ENCODE measurements at regions not wholly inside any gene's neighbourhood (a gene's known extent, or its start where the extent isn't known, plus 50 kb on each side); places are given as distances from the start of the nearest gene placed in this dataset.
"Not testable (repeated sequence)": the region's sequence is repeated elsewhere in the genome, so short reads cannot be mapped to it uniquely, and the experiment has no call there.

DNA sequence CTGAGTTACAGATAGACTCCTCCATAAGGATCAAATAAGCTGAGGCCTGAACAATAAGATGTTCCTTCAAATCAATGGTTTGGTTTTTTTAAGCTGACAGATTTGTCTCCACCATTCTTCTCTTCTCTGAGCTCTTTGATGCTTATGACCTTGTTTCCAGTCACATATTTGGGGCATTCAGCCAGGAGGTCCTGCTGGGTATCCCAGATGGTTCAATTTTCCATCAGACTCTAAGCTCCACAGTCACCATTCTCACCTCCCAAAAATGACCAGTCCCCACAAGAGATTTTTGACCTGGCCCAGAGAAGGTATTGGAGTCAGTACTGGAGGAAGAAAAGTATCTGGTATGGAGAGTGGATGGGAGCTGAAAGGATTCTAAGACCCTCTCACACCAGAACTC is 74.6 kb upstream of the FRMPD3 start:
- Histone ChIP-seq H4K20me1 (replicated peaks; ENCODE audit: control insufficient read depth, insufficient read depth, low read length) (no peaks in the 10 kb centered on the region), H3K4me3 (no peak overlapping the region), H3K4me1 (replicated peaks in 1 of 2; ENCODE audit: control insufficient read depth in 2 of 2, insufficient read depth in 2 of 2, low read length in 2 of 2) (no peaks in the 10 kb centered on the region), H3K4me2 (ENCODE audit: insufficient read depth, low read length) (no peak overlapping the region), H3K9me1 (ENCODE audit: control insufficient read depth, insufficient read depth, low read length) (no peaks in the 10 kb centered on the region), H2AFZ (ENCODE audit: low read depth, low read length) (no peak overlapping the region), H3K27ac (ENCODE audit: extremely low read depth, low read depth, low read length) (no peak overlapping the region), H3K79me2 (ENCODE audit: control insufficient read depth, insufficient read depth, low read length) (no peaks in the 10 kb centered on the region), H3K27me3 (ENCODE audit: control insufficient read depth in 2 of 2, insufficient read depth in 2 of 2, low read length in 2 of 2) (no peaks in the 10 kb centered on the region), H3K36me3 (ENCODE audit: control insufficient read depth, insufficient read depth, low read length) (no peaks in the 10 kb centered on the region), H3K9me3 (replicated peaks; ENCODE audit: control insufficient read depth, insufficient read depth, low read depth, low read length) (no peaks in the 10 kb centered on the region), H3K9ac (ENCODE audit: insufficient read depth in 1 of 2, low read depth in 2 of 2, low read length in 2 of 2) (no peak overlapping the region)
- TF ChIP-seq CUX1 (CRISPR knock-in tag; IDR thresholded peaks at IDR 0.05) = no peak
- TF ChIP-seq C11orf30 (IDR thresholded peaks at IDR 0.05; ENCODE audit: low read depth) = no peak
- TF ChIP-seq HOXB6 (CRISPR knock-in tag; IDR thresholded peaks at IDR 0.05; ENCODE audit: borderline replicate concordance) = no peak
- TF ChIP-seq NCOA6 (IDR thresholded peaks at IDR 0.05) = no peak
- TF ChIP-seq, protein P1, sequence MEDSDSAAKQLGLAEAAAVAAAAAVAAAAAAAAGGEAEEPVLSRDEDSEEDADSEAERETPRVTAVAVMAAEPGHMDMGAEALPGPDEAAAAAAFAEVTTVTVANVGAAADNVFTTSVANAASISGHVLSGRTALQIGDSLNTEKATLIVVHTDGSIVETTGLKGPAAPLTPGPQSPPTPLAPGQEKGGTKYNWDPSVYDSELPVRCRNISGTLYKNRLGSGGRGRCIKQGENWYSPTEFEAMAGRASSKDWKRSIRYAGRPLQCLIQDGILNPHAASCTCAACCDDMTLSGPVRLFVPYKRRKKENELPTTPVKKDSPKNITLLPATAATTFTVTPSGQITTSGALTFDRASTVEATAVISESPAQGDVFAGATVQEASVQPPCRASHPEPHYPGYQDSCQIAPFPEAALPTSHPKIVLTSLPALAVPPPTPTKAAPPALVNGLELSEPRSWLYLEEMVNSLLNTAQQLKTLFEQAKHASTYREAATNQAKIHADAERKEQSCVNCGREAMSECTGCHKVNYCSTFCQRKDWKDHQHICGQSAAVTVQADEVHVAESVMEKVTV (CRISPR knock-in tag; IDR thresholded peaks at IDR 0.05) = no peak
- no peak for TF ChIP-seq TRIM24 (IDR thresholded peaks at IDR 0.05)
- no peak for TF ChIP-seq MECOM (CRISPR knock-in tag; IDR thresholded peaks at IDR 0.05)
- no peak for TF ChIP-seq PCBP1 (IDR thresholded peaks at IDR 0.05; ENCODE audit: low read depth, low read length, poor library complexity, severe bottlenecking)
- no peak for TF ChIP-seq NONO (IDR thresholded peaks at IDR 0.05; ENCODE audit: low read depth in 2 of 2, low read length in 1 of 2)
- no peak for TF ChIP-seq ZNF184 (CRISPR knock-in tag; IDR thresholded peaks at IDR 0.05)
- no TSS peak for BruUV-seq (replicated peaks)
- ChIA-PET CTCF (ENCODE audit: low intra/inter-chr PET ratio) (no interaction called here), POLR2A (interaction anchor here (0.6 kb wide), 1 partner anchor 831 kb away, joined by 4 read pairs; no protein-coding TSS in a partner anchor)
- in situ Hi-C loops (cut with MboI) (no loop called here), intact Hi-C loops (cut with micrococcal nuclease) (no loop called here)
- DNase-seq (ENCODE audit: extremely low read depth in 1 of 4, low spot score in 3 of 4) (no peak), ATAC-seq (no peak), FAIRE-seq (no peak)

GRCh38 chrX:107376186-107376585 is 73.3 kb upstream of the FRMPD3 start:
- H3K27ac ChIP-seq (ENCODE audit: extremely low read depth, low read depth, low read length); H3K4me1 ChIP-seq (replicated peaks in 1 of 2; ENCODE audit: control insufficient read depth in 2 of 2, insufficient read depth in 2 of 2, low read length in 2 of 2); H3K9ac ChIP-seq (ENCODE audit: insufficient read depth in 1 of 2, low read depth in 2 of 2, low read length in 2 of 2); H3K9me3 ChIP-seq (replicated peaks; ENCODE audit: control insufficient read depth, insufficient read depth, low read depth, low read length); in situ Hi-C loops (cut with MboI); H3K27me3 ChIP-seq (ENCODE audit: control insufficient read depth in 2 of 2, insufficient read depth in 2 of 2, low read length in 2 of 2); H3K36me3 ChIP-seq (ENCODE audit: control insufficient read depth, insufficient read depth, low read length); H3K4me2 ChIP-seq (ENCODE audit: insufficient read depth, low read length); ATAC-seq; BruUV-seq (replicated peaks); CTCF ChIA-PET (ENCODE audit: low intra/inter-chr PET ratio); H3K4me3 ChIP-seq; DNase-seq (ENCODE audit: extremely low read depth in 1 of 4, low spot score in 3 of 4); intact Hi-C loops (cut with micrococcal nuclease); H3K79me2 ChIP-seq (ENCODE audit: control insufficient read depth, insufficient read depth, low read length); H2AFZ ChIP-seq (ENCODE audit: low read depth, low read length); POLR2A ChIA-PET; H4K20me1 ChIP-seq (replicated peaks; ENCODE audit: control insufficient read depth, insufficient read depth, low read length); H3K9me1 ChIP-seq (ENCODE audit: control insufficient read depth, insufficient read depth, low read length); FAIRE-seq: not testable (repeated sequence)

All from K562 (cell line).